VCaP (cell line): ENCODE measurements at regions not wholly inside any gene's neighbourhood (a gene's known extent, or its start where the extent isn't known, plus 50 kb on each side); places are given as distances from the start of the nearest gene placed in this dataset.

Experiments
- H3K27ac ChIP-seq: fragments of 450-650 bp; 2 replicates; pipeline ENCODE4 v1.5.1; 2017
- TF ChIP-seq, protein P1 (sequence below): fragments of 450-650 bp; conservative IDR thresholded peaks from 2 replicates; pipeline ENCODE4 v1.5.1; 2017; ENCODE audit warnings: mild to moderate bottlenecking, moderate library complexity

GRCh38 chr6:154920495-154921200, 74.5 kb upstream of the TIAM2 start:
- TF ChIP-seq, protein P1, sequence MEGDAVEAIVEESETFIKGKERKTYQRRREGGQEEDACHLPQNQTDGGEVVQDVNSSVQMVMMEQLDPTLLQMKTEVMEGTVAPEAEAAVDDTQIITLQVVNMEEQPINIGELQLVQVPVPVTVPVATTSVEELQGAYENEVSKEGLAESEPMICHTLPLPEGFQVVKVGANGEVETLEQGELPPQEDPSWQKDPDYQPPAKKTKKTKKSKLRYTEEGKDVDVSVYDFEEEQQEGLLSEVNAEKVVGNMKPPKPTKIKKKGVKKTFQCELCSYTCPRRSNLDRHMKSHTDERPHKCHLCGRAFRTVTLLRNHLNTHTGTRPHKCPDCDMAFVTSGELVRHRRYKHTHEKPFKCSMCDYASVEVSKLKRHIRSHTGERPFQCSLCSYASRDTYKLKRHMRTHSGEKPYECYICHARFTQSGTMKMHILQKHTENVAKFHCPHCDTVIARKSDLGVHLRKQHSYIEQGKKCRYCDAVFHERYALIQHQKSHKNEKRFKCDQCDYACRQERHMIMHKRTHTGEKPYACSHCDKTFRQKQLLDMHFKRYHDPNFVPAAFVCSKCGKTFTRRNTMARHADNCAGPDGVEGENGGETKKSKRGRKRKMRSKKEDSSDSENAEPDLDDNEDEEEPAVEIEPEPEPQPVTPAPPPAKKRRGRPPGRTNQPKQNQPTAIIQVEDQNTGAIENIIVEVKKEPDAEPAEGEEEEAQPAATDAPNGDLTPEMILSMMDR, result no peak
- no peak overlapping the region for H3K27ac ChIP-seq

GRCh38 chr6:154921482-154921881, 73.6 kb upstream of the TIAM2 start:
- no peak overlapping the region for H3K27ac ChIP-seq

GRCh38 chr6:154923199-154923869, 71.8 kb upstream of the TIAM2 start:
- H3K27ac ChIP-seq, result no peak overlapping the region
- TF ChIP-seq, protein P1, result no peak

More at GRCh38 chr6:154921482-154921881, 73.6 kb upstream of the TIAM2 start:
- TF ChIP-seq, protein P1, result no peak

DNA sequence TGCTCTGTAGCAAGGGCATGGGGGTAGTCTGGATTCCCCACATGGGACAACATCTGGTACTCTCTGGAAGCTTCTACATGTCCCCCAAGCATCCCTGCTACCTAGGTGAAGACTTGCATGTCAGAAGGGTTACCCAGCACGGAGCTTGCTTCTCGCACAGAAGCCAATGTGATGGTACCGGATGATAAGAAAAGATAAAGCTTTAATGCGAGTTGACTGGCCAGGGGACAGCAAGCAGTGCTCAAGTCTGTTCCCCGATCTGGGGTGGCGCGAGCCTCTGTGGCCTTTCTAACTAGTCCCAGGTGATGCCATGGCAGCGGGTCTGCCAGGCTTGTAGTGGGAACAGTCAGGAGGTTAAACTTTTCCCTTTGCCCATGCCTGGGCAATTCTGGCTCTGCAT, 70.0 kb upstream of the TIAM2 start:
- TF ChIP-seq, protein P1, result no peak

GRCh38 chr6:154926366-154926765, 68.7 kb upstream of the TIAM2 start:
- TF ChIP-seq, protein P1, result no peak

More for the DNA sequence above, 70.0 kb upstream of the TIAM2 start:
- H3K27ac ChIP-seq, result no peak overlapping the region

GRCh38 chr6:154928325-154928922, 66.7 kb upstream of the TIAM2 start:
- TF ChIP-seq, protein P1, result peak; percentile 88
- no peak overlapping the region for H3K27ac ChIP-seq

More at GRCh38 chr6:154926366-154926765, 68.7 kb upstream of the TIAM2 start:
- no peak overlapping the region for H3K27ac ChIP-seq

DNA sequence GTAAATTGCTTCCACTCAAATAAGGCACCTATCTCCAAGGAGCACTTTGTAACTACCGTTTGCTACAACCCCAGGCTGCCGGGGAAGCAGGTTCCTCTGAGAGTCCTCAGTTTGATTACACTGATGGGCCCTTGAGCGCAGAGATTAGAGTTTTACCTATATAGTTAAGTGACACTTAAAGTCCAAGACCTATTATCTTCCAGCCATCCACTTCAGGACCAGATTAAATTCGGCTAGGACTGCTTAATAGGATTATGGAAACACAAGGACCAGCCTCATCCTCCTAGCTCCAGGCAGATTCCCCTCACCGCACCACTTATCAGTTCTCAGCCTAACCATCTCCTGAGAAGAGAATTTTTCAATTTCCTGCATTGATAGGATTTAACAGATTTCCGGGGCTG, 64.7 kb upstream of the TIAM2 start:
- TF ChIP-seq, protein P1, result no peak
- H3K27ac ChIP-seq, result no peak overlapping the region
